HEK293 (cell line): ENCODE measurements at regions not wholly inside any gene's neighbourhood (a gene's known extent, or its start where the extent isn't known, plus 50 kb on each side); places are given as distances from the start of the nearest gene placed in this dataset.

Experiments used
- CTCF ChIA-PET: fragments of 350-600 bp; formaldehyde crosslinking; extraction: SDS; loops from one replicate; lab custom pipeline; 2021; ENCODE audit warnings: antibody characterized with exemption; lab: Yijun Ruan, JAX
- POLR2A ChIA-PET: fragments of 300-600 bp; formaldehyde crosslinking; extraction: SDS; loops from one replicate; lab custom pipeline; 2020; ENCODE audit warnings: antibody characterized with exemption, inconsistent platforms; lab: Yijun Ruan, JAX
- H3K27ac ChIP-seq: fragments of 200-500 bp; sonication (Bioruptor generic); 2 replicates; pipeline ENCODE4 v1.5.1; 2014; ENCODE audit warnings: low read depth, low read length, control low read depth, inconsistent platforms; ENCODE audit errors: extremely low read depth
- H3K36me3 ChIP-seq, 2 experiments: fragments of 200-500 bp in 1 of 2; sonication (Bioruptor generic) in 1 of 2; 1 replicate in 1 of 2; 2 replicates in 1 of 2; pipeline ENCODE4 v1.5.1; 2014 to 2017; ENCODE audit warnings: inconsistent platforms in 2 of 2, low read length in 2 of 2; ENCODE audit not compliant: control insufficient read depth in 2 of 2, insufficient read depth in 1 of 2
- H3K4me1 ChIP-seq: fragments of 200-500 bp; sonication (Bioruptor generic); 2 replicates; pipeline ENCODE4 v1.5.1; 2014; ENCODE audit warnings: mild to moderate bottlenecking, low read length, inconsistent platforms; ENCODE audit not compliant: control insufficient read depth, insufficient read depth
- H3K4me3 ChIP-seq: 2 replicates; pipeline ENCODE4 v1.5.1; 2011; ENCODE audit warnings: low read depth, mild to moderate bottlenecking, control low read depth, low read length, moderate library complexity
- H3K9me3 ChIP-seq: fragments of 200-500 bp; sonication (Bioruptor generic); 2 replicates; pipeline ENCODE4 v1.5.1; 2014; ENCODE audit warnings: low read depth, low read length, inconsistent platforms; ENCODE audit not compliant: control insufficient read depth, insufficient read depth
- AEBP2 ChIP-seq: fragments of 450-650 bp; formaldehyde crosslinking; IDR thresholded peaks from 2 replicates; pipeline ENCODE4 v1.5.1; 2016; ENCODE audit warnings: missing biosample characterization, missing genetic modification characterization, borderline replicate concordance
- KLF10 ChIP-seq: fragments of 450-650 bp; IDR thresholded peaks from 2 replicates; pipeline ENCODE4 v1.5.1; 2018; ENCODE audit warnings: missing biosample characterization, mild to moderate bottlenecking, missing genetic modification characterization
- MEIS1 ChIP-seq: sonication (generic); formaldehyde crosslinking; IDR thresholded peaks from 2 replicates; pipeline ENCODE4 v1.8.1; 2022; ENCODE audit warnings: missing genetic modification reagents, mild to moderate bottlenecking, borderline replicate concordance
- MYNN ChIP-seq: fragments of 450-650 bp; formaldehyde crosslinking; IDR thresholded peaks from 2 replicates; pipeline ENCODE4 v1.5.1; 2016; ENCODE audit warnings: missing biosample characterization, missing genetic modification characterization, borderline replicate concordance
- OSR2 ChIP-seq: fragments of 450-650 bp; formaldehyde crosslinking; IDR thresholded peaks from 2 replicates; pipeline ENCODE4 v1.5.1; 2016; ENCODE audit warnings: missing biosample characterization, missing genetic modification characterization
- OVOL3 ChIP-seq: fragments of 450-650 bp; formaldehyde crosslinking; IDR thresholded peaks from 2 replicates; pipeline ENCODE4 v1.5.1; 2016; ENCODE audit warnings: missing biosample characterization, missing genetic modification characterization
- RBAK ChIP-seq: fragments of 450-650 bp; formaldehyde crosslinking; IDR thresholded peaks from 2 replicates; pipeline ENCODE4 v1.5.1; 2016; ENCODE audit warnings: missing biosample characterization, missing genetic modification characterization
- SCRT1 ChIP-seq: fragments of 450-650 bp; formaldehyde crosslinking; IDR thresholded peaks from 2 replicates; pipeline ENCODE4 v1.5.1; 2016; ENCODE audit warnings: missing biosample characterization, missing genetic modification characterization, borderline replicate concordance
- SCRT2 ChIP-seq: fragments of 450-650 bp; formaldehyde crosslinking; IDR thresholded peaks from 2 replicates; pipeline ENCODE4 v1.5.1; 2016; ENCODE audit warnings: missing biosample characterization, missing genetic modification characterization
- SETDB1 ChIP-seq: IDR thresholded peaks from one replicate; pipeline ENCODE4 v1.6.1; 2017; ENCODE audit warnings: mild to moderate bottlenecking, low read length, moderate library complexity, mixed read lengths; ENCODE audit not compliant: insufficient read length
- WT1 ChIP-seq: fragments of 450-650 bp; formaldehyde crosslinking; IDR thresholded peaks from 2 replicates; pipeline ENCODE4 v1.5.1; 2016; ENCODE audit warnings: missing biosample characterization, missing genetic modification characterization
- ZIC2 ChIP-seq: fragments of 450-650 bp; formaldehyde crosslinking; IDR thresholded peaks from 2 replicates; pipeline ENCODE4 v1.5.1; 2016; ENCODE audit warnings: missing biosample characterization, missing genetic modification characterization
- ZNF140 ChIP-seq: fragments of 450-650 bp; formaldehyde crosslinking; IDR thresholded peaks from 2 replicates; pipeline ENCODE4 v1.5.1; 2016; ENCODE audit warnings: missing biosample characterization, missing genetic modification characterization
- ZNF184 ChIP-seq: fragments of 450-650 bp; IDR thresholded peaks from 2 replicates; pipeline ENCODE4 v1.5.1; 2018; ENCODE audit warnings: missing biosample characterization, mild to moderate bottlenecking, missing genetic modification characterization
- ZNF23 ChIP-seq: fragments of 450-650 bp; formaldehyde crosslinking; IDR thresholded peaks from 2 replicates; pipeline ENCODE4 v1.5.1; 2016; ENCODE audit warnings: missing biosample characterization, missing genetic modification characterization, borderline replicate concordance
- ZNF398 ChIP-seq: fragments of 450-650 bp; formaldehyde crosslinking; IDR thresholded peaks from 2 replicates; pipeline ENCODE4 v1.5.1; 2017; ENCODE audit warnings: missing biosample characterization, missing genetic modification characterization
- ZNF623 ChIP-seq: fragments of 450-650 bp; formaldehyde crosslinking; IDR thresholded peaks from 2 replicates; pipeline ENCODE4 v1.5.1; 2016; ENCODE audit warnings: missing biosample characterization, missing genetic modification characterization
- ZNF76 ChIP-seq: fragments of 450-650 bp; formaldehyde crosslinking; IDR thresholded peaks from 2 replicates; pipeline ENCODE4; 2016; ENCODE audit warnings: low read depth, missing biosample characterization, missing genetic modification characterization, borderline replicate concordance
- ZNF837 ChIP-seq: fragments of 450-650 bp; formaldehyde crosslinking; IDR thresholded peaks from 2 replicates; pipeline ENCODE4 v1.5.1; 2016; ENCODE audit warnings: missing biosample characterization, missing genetic modification characterization
- ZSCAN18 ChIP-seq: fragments of 450-650 bp; formaldehyde crosslinking; IDR thresholded peaks from 2 replicates; pipeline ENCODE4 v1.5.1; 2016; ENCODE audit warnings: missing biosample characterization, missing genetic modification characterization
- ZSCAN30 ChIP-seq: fragments of 450-650 bp; IDR thresholded peaks from 2 replicates; pipeline ENCODE4 v1.5.1; 2018; ENCODE audit warnings: missing biosample characterization, mild to moderate bottlenecking, missing genetic modification characterization, moderate library complexity
- TF ChIP-seq, protein P1 (sequence below): fragments of 450-650 bp; formaldehyde crosslinking; IDR thresholded peaks from 2 replicates; pipeline ENCODE4 v1.5.1; 2016; ENCODE audit warnings: missing biosample characterization, missing genetic modification characterization
- TF ChIP-seq, protein P2 (sequence below): fragments of 450-650 bp; formaldehyde crosslinking; IDR thresholded peaks from 2 replicates; pipeline ENCODE4 v1.5.1; 2016; ENCODE audit warnings: missing biosample characterization, missing genetic modification characterization

DNA sequence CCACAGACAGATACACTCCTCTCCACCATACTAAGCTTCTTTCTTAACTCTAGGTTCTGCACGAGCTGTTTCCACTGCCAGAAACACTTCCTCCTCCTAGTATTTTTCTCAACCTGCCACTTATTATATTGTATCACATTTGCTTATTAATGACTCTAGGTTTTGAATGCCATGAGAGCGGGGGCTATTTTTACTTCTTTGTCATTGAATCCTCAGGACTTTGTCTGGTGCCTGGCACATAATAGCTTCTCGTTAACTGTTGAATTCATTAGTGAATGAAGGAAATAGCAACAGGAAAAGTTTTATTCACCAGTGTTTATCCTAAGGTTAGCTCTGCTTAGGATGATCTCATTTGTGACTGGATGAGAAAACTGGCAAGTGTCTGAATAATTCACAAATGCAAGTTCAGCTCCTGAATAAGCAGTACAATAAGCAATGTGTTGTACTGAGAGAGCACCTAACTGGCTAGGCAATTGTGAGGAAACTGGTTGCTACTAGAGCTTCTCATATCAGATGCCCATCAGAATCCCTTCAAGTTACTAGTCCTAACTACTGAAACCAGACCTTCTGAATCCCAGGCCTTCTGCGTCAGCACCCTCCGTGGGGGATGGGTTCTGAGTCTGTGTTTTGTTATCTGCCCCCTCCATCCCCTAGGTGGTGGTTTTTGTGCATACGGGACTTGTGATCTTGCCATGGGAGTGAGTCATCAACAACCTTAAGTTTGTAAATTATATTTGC, 92.7 kb downstream of the LSMEM1 start (continued):
- TF ChIP-seq ZNF398 (tag by site-specific recombination) (peak; percentile 69), MEIS1 (CRISPR knock-in tag) (no peak), OSR2 (tag by site-specific recombination) (peak; percentile 82), WT1 (tag by site-specific recombination) (no peak), SCRT1 (tag by site-specific recombination) (0 out of 2 replicates have a peak, but pooled peaks have one; percentile 40), MYNN (peak; percentile 90), ZNF184 (tag by site-specific recombination) (peak; percentile 60; the same call in 1 of the 2 replicates), SETDB1 (no peak)
- TF ChIP-seq, protein P1, sequence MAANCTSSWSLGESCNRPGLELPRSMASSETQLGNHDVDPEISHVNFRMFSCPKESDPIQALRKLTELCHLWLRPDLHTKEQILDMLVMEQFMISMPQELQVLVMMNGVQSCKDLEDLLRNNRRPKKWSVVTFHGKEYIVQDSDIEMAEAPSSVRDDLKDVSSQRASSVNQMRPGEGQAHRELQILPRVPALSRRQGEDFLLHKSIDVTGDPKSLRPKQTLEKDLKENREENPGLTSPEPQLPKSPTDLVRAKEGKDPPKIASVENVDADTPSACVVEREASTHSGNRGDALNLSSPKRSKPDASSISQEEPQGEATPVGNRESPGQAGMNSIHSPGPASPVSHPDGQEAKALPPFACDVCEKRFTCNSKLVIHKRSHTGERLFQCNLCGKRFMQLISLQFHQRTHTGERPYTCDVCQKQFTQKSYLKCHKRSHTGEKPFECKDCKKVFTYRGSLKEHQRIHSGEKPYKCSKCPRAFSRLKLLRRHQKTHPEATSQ (tag by site-specific recombination): no peak

- no peak overlapping the region for H3K4me3 ChIP-seq
- H3K27ac ChIP-seq: no peak overlapping the region
- peaks cover 13% of the 10 kb centered on the region for H3K4me1 ChIP-seq
- POLR2A ChIA-PET: no interaction called here
- CTCF ChIA-PET: no interaction called here
- no peak for TF ChIP-seq ZNF623 (tag by site-specific recombination)
- TF ChIP-seq ZNF76: no peak
- TF ChIP-seq ZNF398 (tag by site-specific recombination): no peak
- no peaks in the 10 kb centered on the region for H3K36me3 ChIP-seq
- no peaks in the 10 kb centered on the region for H3K9me3 ChIP-seq
Observed at GRCh38 chr7:112575864-112576263, 95.1 kb downstream of the LSMEM1 start.

GRCh38 chr7:112579388-112579787, 98.6 kb downstream of the LSMEM1 start:
- Histone ChIP-seq H3K36me3 (no peaks in the 10 kb centered on the region), H3K27ac (no peak overlapping the region), H3K4me1 (no peaks in the 10 kb centered on the region), H3K9me3 (no peaks in the 10 kb centered on the region), H3K4me3 (no peak overlapping the region)
- CTCF ChIA-PET: no interaction called here
- POLR2A ChIA-PET: no interaction called here
- no peak for TF ChIP-seq ZNF23 (tag by site-specific recombination)
- no peak for TF ChIP-seq ZSCAN18
- TF ChIP-seq AEBP2 (tag by site-specific recombination): no peak
- no peak for TF ChIP-seq SCRT2 (tag by site-specific recombination)
- no peak for TF ChIP-seq ZIC2 (tag by site-specific recombination)
- TF ChIP-seq ZSCAN30 (tag by site-specific recombination): no peak
- no peak for TF ChIP-seq KLF10 (tag by site-specific recombination)
- no peak for TF ChIP-seq RBAK (tag by site-specific recombination)
- TF ChIP-seq ZNF837 (tag by site-specific recombination): no peak
- no peak for TF ChIP-seq ZNF140 (tag by site-specific recombination)
- no peak for TF ChIP-seq OVOL3 (tag by site-specific recombination)
- TF ChIP-seq, protein P2, sequence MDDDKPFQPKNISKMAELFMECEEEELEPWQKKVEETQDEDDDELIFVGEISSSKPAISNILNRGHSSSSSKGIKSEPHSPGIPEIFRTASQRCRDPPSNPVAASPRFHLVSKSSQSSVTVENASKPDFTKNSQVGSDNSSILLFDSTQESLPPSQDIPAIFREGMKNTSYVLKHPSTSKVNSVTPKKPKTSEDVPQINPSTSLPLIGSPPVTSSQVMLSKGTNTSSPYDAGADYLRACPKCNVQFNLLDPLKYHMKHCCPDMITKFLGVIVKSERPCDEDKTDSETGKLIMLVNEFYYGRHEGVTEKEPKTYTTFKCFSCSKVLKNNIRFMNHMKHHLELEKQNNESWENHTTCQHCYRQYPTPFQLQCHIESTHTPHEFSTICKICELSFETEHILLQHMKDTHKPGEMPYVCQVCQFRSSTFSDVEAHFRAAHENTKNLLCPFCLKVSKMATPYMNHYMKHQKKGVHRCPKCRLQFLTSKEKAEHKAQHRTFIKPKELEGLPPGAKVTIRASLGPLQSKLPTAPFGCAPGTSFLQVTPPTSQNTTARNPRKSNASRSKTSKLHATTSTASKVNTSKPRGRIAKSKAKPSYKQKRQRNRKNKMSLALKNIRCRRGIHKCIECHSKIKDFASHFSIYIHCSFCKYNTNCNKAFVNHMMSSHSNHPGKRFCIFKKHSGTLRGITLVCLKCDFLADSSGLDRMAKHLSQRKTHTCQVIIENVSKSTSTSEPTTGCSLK (tag by site-specific recombination): no peak
